ENCODE measurements at regions not wholly inside any gene's neighbourhood (a gene's known extent, or its start where the extent isn't known, plus 50 kb on each side); places are given as distances from the start of the nearest gene placed in this dataset.
A peak's percentile ranks its signal among the peaks of the same experiment; 100 is the strongest.

DNA sequence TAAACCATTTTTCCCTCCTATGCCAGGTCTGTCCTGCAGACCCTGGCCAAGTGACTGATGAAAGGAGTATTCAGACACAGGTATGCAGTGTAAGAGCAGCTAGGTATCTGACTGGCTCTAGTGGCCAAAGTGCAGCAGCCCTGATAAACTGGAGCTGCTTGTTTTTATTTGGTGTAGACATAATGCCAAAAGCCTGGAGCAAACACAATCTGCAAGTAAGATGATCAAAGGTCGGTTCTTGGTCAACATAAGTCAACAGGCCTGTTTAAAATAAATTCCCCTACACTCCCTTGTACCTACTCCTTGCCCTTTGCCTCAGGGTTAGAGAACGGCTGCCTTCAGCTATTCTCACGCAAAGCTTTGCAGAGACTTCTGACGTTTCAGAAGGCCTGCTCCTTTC, 1003.1 kb downstream of the ZPLD1 start:
- H3K27me3 Mint-ChIP-seq (ENCODE audit: low read depth, poor library complexity) = no peaks in the 10 kb centered on the region
- TF ChIP-seq, protein P1, sequence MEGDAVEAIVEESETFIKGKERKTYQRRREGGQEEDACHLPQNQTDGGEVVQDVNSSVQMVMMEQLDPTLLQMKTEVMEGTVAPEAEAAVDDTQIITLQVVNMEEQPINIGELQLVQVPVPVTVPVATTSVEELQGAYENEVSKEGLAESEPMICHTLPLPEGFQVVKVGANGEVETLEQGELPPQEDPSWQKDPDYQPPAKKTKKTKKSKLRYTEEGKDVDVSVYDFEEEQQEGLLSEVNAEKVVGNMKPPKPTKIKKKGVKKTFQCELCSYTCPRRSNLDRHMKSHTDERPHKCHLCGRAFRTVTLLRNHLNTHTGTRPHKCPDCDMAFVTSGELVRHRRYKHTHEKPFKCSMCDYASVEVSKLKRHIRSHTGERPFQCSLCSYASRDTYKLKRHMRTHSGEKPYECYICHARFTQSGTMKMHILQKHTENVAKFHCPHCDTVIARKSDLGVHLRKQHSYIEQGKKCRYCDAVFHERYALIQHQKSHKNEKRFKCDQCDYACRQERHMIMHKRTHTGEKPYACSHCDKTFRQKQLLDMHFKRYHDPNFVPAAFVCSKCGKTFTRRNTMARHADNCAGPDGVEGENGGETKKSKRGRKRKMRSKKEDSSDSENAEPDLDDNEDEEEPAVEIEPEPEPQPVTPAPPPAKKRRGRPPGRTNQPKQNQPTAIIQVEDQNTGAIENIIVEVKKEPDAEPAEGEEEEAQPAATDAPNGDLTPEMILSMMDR (IDR thresholded peaks at IDR 0.05) = no peak
- H3K4me3 Mint-ChIP-seq = no peak overlapping the region
- H3K27ac Mint-ChIP-seq = no peak overlapping the region
- no peak for DNase-seq
- no peaks in the 10 kb centered on the region for H3K36me3 Mint-ChIP-seq (ENCODE audit: low read depth)
- no peaks in the 10 kb centered on the region for H3K4me1 Mint-ChIP-seq
- H3K9me3 Mint-ChIP-seq = peaks cover 13% of the 10 kb centered on the region

DNA sequence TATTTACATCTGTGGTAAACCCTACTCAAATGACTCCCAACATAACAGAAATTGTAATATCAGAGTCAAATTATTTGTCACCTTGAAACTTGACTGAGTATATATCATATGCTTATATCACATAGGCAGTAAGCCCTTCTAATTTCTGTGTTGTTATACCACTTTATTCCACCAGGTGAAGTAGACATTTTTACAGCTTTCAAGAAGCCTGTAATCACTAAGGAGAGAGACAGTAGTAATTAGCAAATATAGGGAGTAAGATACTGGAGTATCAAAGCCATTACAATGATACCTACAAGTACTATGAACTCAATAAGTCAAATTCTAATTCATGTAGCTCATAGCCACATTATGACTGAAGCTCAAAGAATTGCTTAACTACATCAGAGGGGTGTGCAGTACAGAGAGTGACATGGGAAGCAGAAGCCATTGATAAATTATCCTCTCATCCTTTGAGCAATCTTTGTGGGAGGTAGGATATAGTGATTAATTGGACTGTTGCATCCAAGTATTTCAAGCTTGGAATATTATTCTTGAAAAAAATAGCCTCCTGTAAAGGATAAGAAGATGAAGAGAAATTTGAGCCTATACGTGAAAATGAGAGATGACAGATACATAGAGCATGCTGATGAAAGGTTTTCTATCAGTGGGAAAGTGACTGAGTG, 1005.9 kb downstream of the ZPLD1 start:
- Mint-ChIP-seq H3K9me3 (peaks cover 13% of the 10 kb centered on the region), H3K27ac (no peak overlapping the region), H3K27me3 (ENCODE audit: low read depth, poor library complexity) (no peaks in the 10 kb centered on the region), H3K36me3 (ENCODE audit: low read depth) (no peaks in the 10 kb centered on the region), H3K4me3 (no peak overlapping the region), H3K4me1 (no peaks in the 10 kb centered on the region)
- TF ChIP-seq, protein P1 (IDR thresholded peaks at IDR 0.05) = peak; percentile 50
- DNase-seq = no peak

DNA sequence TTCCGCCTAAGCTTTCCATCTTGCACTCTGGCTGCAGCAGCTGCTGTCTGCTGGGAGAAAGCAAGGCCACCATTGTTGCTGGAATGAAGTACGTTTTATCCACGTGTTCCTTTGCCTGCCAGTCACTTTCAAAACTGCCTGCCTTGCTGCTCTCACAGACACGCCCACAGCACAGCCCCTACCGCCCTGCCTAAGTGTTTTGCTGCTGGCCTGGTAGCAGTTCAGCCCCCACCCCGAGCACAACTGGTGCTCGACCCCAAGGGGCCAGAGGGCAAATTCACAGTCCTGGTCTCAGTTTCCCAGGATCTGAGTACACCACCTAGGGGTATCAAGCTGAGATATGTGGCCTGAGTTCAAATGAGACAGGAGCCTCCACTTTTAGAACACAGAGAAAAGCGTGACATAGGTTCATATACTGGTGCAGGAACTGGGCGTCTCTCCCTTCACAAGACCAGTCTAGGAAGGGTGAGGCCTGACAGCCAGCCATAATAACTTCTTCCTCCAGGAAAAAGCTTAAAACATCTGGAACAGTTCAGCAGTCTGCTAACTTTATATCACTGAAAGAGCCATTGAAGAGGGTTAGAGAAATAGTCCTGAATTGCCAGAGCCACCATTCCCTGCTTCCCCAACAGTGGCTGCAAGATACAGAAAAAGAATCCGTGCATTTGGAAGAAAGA, 1012.3 kb downstream of the ZPLD1 start:
- Mint-ChIP-seq H3K4me1 (peaks cover 4% of the 10 kb centered on the region), H3K9me3 (no peaks in the 10 kb centered on the region), H3K36me3 (ENCODE audit: low read depth) (no peaks in the 10 kb centered on the region), H3K27ac (peak overlapping the region; percentile 67), H3K4me3 (no peak overlapping the region), H3K27me3 (ENCODE audit: low read depth, poor library complexity) (peaks cover 3% of the 10 kb centered on the region)
- DNase-seq = no peak
- TF ChIP-seq, protein P1 (IDR thresholded peaks at IDR 0.05) = no peak

DNA sequence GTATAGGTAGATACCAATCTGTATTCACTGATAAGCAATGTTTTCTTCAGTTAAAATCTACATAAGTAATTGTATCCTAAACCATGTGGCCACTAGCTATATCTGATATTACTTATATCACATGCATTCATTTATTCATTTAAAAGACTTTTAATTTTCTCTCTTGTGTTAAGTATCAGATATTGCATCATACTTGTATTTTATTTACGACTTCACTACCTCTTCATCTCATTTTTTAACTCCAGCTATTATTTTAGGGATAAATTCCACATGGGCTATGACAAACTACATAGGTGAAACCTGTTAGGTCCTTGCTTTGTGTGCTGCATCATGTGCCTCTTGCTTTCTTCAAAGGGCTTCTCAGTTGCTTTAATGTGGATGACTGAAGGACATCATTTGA, 1018.3 kb downstream of the ZPLD1 start:
- DNase-seq = no peak
- Mint-ChIP-seq H3K4me3 (no peak overlapping the region), H3K36me3 (ENCODE audit: low read depth) (no peaks in the 10 kb centered on the region), H3K27me3 (ENCODE audit: low read depth, poor library complexity) (no peaks in the 10 kb centered on the region), H3K9me3 (no peaks in the 10 kb centered on the region), H3K4me1 (peaks cover 4% of the 10 kb centered on the region), H3K27ac (no peak overlapping the region)
- TF ChIP-seq, protein P1 (IDR thresholded peaks at IDR 0.05) = no peak

DNA sequence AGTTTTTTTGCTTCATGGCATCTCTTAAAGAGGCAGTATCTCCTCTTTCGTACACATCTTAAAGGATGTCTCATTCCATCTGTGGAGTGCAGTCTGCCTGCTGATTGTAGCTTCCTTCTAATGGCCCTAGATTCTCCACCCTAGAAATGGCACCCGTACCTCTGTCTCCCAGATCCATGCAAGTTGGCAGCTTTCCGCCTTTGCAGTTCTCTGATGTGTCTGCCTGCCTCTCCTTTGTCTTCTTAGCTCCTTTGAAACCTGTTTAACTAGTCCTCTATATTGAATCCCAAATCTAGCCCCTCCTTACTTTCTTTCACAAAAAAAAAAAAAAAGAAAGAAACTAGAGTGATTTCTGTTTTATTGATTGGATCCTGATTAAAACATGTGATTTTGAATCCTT, 1025.0 kb downstream of the ZPLD1 start:
- no peaks in the 10 kb centered on the region for H3K4me1 Mint-ChIP-seq
- H3K9me3 Mint-ChIP-seq = peaks cover 7% of the 10 kb centered on the region
- no peak overlapping the region for H3K4me3 Mint-ChIP-seq
- no peaks in the 10 kb centered on the region for H3K36me3 Mint-ChIP-seq (ENCODE audit: low read depth)
- TF ChIP-seq, protein P1 (IDR thresholded peaks at IDR 0.05) = no peak
- DNase-seq = no peak
- H3K27me3 Mint-ChIP-seq (ENCODE audit: low read depth, poor library complexity) = peaks cover 9% of the 10 kb centered on the region
- no peak overlapping the region for H3K27ac Mint-ChIP-seq

DNA sequence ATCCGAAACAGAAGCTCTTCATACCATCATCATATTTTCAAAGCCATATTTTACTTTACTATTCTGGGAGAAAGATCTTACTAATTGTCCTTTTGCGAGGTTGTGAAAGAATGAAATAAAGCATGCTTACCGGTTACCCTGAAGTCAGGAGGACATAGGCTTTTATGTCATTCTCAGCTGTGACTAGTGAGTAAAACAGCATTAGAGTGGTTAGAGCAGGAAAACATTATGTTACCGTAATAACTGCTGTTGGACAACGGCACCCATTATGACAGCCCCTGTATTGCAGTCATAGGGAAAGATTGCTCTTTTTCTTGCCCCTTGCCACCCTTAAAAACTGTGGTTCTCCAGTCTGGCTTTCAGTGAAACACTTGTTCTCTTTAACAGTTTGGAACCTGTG, 1035.7 kb downstream of the ZPLD1 start:
- Mint-ChIP-seq H3K36me3 (ENCODE audit: low read depth) (no peaks in the 10 kb centered on the region), H3K9me3 (no peaks in the 10 kb centered on the region)

More for the DNA sequence above, 1035.7 kb downstream of the ZPLD1 start:
- Mint-ChIP-seq H3K27me3 (ENCODE audit: low read depth, poor library complexity) (no peaks in the 10 kb centered on the region), H3K4me3 (no peak overlapping the region), H3K27ac (no peak overlapping the region), H3K4me1 (no peaks in the 10 kb centered on the region)
- TF ChIP-seq, protein P1 (IDR thresholded peaks at IDR 0.05) = no peak
- no peak for DNase-seq
